BJ (cell line): ENCODE measurements at regions not wholly inside any gene's neighbourhood (a gene's known extent, or its start where the extent isn't known, plus 50 kb on each side); places are given as distances from the start of the nearest gene placed in this dataset.

Experiments
- CTCF ChIA-PET: fragments of 350-600 bp; formaldehyde crosslinking; extraction: SDS; loops from one replicate; lab custom pipeline; 2021; ENCODE audit warnings: antibody characterized with exemption, inconsistent platforms; lab: Yijun Ruan, JAX
- POLR2A ChIA-PET: fragments of 300-600 bp; sonication (Branson Sonifier 250); formaldehyde crosslinking; extraction: SDS; loops from one replicate; lab custom pipeline; 2021; ENCODE audit warnings: antibody characterized with exemption; lab: Charles Lee
- DNase-seq: peaks from one replicate; pipeline ENCODE4 v3.0.0-alpha.2; 2011; ENCODE audit warnings: low read depth
- H3K27me3 ChIP-seq: 2 replicates; pipeline ENCODE4 v1.6.0; 2011; ENCODE audit warnings: low read length; ENCODE audit not compliant: control insufficient read depth, insufficient read depth
- H3K36me3 ChIP-seq: 2 replicates; pipeline ENCODE4 v1.5.1; 2011; ENCODE audit warnings: low read length; ENCODE audit not compliant: control insufficient read depth, insufficient read depth
- H3K4me3 ChIP-seq: 2 replicates; pipeline ENCODE4 v1.5.1; 2011; ENCODE audit warnings: low read depth, mild to moderate bottlenecking, control low read depth, low read length
- TF ChIP-seq, protein P1 (sequence below): IDR thresholded peaks from 2 replicates; pipeline ENCODE4 v1.5.1; 2011; ENCODE audit warnings: low read depth, mild to moderate bottlenecking, control low read depth, inconsistent platforms, low read length, moderate library complexity; ENCODE audit not compliant: insufficient read depth

DNA sequence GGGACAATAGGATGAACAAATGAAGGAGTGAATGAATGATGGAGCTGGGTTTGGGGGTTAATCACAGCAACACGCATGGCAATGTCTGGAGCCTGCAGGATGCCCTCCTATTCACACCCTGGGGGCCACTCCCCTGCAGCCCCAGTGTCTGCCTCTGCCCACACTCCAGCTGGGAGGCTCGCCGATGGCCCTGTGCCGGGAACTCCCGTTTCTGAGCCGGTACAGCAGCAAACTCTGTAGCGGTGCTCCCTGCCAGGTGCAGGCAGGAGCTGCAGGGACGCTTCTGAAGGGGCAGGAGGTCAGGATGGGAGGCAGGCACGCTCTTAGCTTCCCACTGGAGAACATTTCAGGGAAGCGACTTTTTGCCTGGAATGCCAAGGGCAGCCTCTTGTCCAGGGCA is 55.4 kb upstream of the NCOR2 start:
- Histone ChIP-seq H3K4me3 (no peak overlapping the region), H3K27me3 (no peaks in the 10 kb centered on the region), H3K36me3 (no peaks in the 10 kb centered on the region)
- ChIA-PET CTCF (no interaction called here), POLR2A (no interaction called here)
- DNase-seq, result no peak
- TF ChIP-seq, protein P1, sequence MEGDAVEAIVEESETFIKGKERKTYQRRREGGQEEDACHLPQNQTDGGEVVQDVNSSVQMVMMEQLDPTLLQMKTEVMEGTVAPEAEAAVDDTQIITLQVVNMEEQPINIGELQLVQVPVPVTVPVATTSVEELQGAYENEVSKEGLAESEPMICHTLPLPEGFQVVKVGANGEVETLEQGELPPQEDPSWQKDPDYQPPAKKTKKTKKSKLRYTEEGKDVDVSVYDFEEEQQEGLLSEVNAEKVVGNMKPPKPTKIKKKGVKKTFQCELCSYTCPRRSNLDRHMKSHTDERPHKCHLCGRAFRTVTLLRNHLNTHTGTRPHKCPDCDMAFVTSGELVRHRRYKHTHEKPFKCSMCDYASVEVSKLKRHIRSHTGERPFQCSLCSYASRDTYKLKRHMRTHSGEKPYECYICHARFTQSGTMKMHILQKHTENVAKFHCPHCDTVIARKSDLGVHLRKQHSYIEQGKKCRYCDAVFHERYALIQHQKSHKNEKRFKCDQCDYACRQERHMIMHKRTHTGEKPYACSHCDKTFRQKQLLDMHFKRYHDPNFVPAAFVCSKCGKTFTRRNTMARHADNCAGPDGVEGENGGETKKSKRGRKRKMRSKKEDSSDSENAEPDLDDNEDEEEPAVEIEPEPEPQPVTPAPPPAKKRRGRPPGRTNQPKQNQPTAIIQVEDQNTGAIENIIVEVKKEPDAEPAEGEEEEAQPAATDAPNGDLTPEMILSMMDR, result no peak

DNA sequence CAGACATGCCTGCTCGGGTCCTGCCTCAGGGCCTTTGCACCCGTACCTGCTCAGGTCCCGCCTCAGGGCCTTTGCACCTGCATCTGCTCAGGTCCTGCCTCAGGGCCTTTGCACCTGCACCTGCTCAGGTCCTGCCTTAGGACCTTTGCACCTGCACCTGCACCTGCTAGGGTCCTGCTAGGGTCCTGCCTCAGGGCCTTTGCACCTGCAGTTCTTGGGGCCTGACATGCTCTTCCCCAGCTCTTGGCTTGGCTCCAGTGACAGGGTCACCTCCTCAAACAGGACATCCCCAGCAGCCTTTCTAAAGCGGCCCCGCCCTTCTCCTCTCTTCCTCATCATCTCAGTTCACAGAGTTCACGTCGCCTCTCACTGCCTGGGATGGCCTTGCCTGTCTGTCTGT is 54.9 kb upstream of the NCOR2 start:
- Histone ChIP-seq H3K4me3 (no peak overlapping the region), H3K36me3 (no peaks in the 10 kb centered on the region), H3K27me3 (no peaks in the 10 kb centered on the region)
- POLR2A ChIA-PET, result no interaction called here
- no peak for DNase-seq
- TF ChIP-seq, protein P1, result no peak
- CTCF ChIA-PET, result no interaction called here

DNA sequence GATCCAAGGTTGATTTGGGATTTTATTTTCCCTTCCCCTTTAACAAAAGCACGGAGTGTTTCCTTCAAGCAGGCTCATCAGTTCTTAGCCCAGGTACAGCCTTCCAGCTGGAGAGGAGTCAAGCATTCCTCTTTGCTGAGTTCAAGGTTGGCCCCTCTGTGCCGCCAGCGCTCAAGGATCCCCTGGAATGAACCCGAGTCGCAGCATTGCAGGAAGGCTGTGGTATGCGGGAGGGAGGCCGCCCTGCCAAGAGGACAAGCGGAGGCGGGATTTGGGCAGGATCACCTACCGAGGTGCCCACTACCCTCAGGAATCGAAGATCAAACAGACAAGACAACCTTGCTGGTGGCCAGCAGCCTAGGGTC is 53.9 kb upstream of the NCOR2 start:
- POLR2A ChIA-PET, result no interaction called here
- DNase-seq, result peak; percentile 22

DNA sequence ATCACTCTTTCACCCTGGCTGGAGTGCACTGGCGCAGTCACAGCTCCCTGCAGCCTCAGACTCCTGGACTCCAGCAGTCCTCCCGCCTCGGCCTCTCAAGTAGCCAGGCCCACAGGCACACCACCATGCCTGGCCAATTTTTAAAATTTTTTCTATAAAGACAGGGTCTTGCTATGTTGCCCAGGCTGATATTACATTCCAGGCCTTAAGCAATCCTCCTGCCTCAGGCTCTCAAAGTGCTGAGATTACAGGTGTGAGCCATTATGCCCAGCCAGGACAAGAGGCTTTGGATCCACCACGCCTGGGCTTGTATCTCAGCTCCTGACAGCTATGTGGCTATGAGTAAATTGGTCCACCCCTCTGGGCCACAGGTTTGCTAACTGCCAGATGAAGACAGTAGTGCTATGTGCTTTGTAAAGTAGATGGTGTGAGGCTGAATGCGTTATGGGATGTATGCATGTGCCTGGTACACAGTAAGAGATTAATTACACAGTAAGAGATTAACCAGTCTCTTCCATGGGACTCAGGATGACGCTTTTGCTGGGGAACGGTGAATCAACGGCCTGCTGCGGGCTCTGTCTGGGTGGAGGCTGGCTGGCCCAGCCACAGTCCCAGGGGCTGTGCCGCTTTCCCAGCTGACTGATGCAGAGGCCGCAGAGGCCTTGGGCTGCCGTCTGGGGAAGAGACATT is 53.3 kb upstream of the NCOR2 start:
- POLR2A ChIA-PET, result no interaction called here
- Histone ChIP-seq H3K36me3 (no peaks in the 10 kb centered on the region), H3K4me3 (no peak overlapping the region), H3K27me3 (no peaks in the 10 kb centered on the region)
- TF ChIP-seq, protein P1, result no peak
- CTCF ChIA-PET, result interaction anchor here (0.8 kb wide), 1 partner anchor 144 kb away, joined by 3 read pairs; no protein-coding TSS in a partner anchor
- DNase-seq, result peak; percentile 14

More for the DNA sequence above, 53.9 kb upstream of the NCOR2 start:
- TF ChIP-seq, protein P1, result no peak
- Histone ChIP-seq H3K36me3 (no peaks in the 10 kb centered on the region), H3K27me3 (no peaks in the 10 kb centered on the region), H3K4me3 (no peak overlapping the region)
- CTCF ChIA-PET, result no interaction called here

DNA sequence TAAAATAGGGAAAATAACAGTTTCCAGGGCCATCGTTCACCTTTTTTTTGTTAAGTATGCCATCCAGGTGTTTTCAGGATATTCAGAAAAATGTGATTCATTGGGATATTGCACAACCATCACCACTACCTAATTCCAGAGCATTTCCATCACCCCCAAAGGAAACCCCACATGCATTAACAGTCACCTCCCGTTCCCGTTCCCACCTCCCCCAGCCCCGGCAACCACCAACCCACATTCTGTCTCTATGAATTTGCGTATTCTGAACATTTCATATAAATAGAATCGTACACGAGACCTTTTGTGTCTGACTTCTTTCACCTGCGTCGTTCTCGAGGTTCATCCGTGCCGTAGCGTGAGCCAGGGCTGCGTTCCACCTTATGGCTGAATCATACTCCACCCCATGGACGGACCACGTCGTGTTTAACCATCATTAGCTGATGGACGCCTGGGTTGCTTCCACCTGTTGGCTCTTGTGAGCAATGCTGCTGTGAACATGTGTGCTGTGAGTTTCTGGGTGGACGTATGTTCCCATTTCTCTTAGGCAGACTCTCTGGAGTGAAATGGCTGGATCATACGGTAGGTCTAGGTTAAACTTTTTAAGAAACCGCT is 51.0 kb upstream of the NCOR2 start:
- POLR2A ChIA-PET, result no interaction called here
- no peak for DNase-seq
- no peaks in the 10 kb centered on the region; the same call in 1 of the 2 replicates for H3K27me3 ChIP-seq
- CTCF ChIA-PET, result no interaction called here
- TF ChIP-seq, protein P1, result no peak
- H3K36me3 ChIP-seq, result no peaks in the 10 kb centered on the region
- no peak overlapping the region for H3K4me3 ChIP-seq
